ENCODE measurements at regions not wholly inside any gene's neighbourhood (a gene's known extent, or its start where the extent isn't known, plus 50 kb on each side); places are given as distances from the start of the nearest gene placed in this dataset.
"Not testable (repeated sequence)": the region's sequence is repeated elsewhere in the genome, so short reads cannot be mapped to it uniquely, and the experiment has no call there.

GRCh38 chr4:45472490-45472889, 651.4 kb downstream of the GABRG1 start:
- Histone ChIP-seq H3K4me3 (ENCODE audit: low read length) (no peak overlapping the region), H3K9me3 (replicated peaks; ENCODE audit: low read length) (no peaks in the 10 kb centered on the region), H3K9ac (ENCODE audit: low read depth, low read length) (no peak overlapping the region), H3K36me3 (ENCODE audit: insufficient read depth, low read length) (no peaks in the 10 kb centered on the region), H3K27me3 (ENCODE audit: control insufficient read depth, insufficient read depth, low read length) (no peaks in the 10 kb centered on the region), H3K4me1 (ENCODE audit: control insufficient read depth, insufficient read depth, low read length) (no peaks in the 10 kb centered on the region), H3K4me2 (ENCODE audit: low read length) (no peak overlapping the region)

GRCh38 chr4:45471335-45471734, 652.5 kb downstream of the GABRG1 start:
- H3K4me3 ChIP-seq (ENCODE audit: low read length), result no peak overlapping the region
- H3K9ac ChIP-seq (ENCODE audit: low read depth, low read length), result no peak overlapping the region
- H3K9me3 ChIP-seq (replicated peaks; ENCODE audit: low read length), result no peaks in the 10 kb centered on the region
- H3K27me3 ChIP-seq (ENCODE audit: control insufficient read depth, insufficient read depth, low read length), result no peaks in the 10 kb centered on the region
- no peaks in the 10 kb centered on the region for H3K4me1 ChIP-seq (ENCODE audit: control insufficient read depth, insufficient read depth, low read length)
- no peak overlapping the region for H3K4me2 ChIP-seq (ENCODE audit: low read length)
- no peaks in the 10 kb centered on the region for H3K36me3 ChIP-seq (ENCODE audit: insufficient read depth, low read length)

GRCh38 chr4:45467157-45467556, 656.7 kb downstream of the GABRG1 start:
- H3K36me3 ChIP-seq (ENCODE audit: insufficient read depth, low read length), result no peaks in the 10 kb centered on the region
- H3K27me3 ChIP-seq (ENCODE audit: control insufficient read depth, insufficient read depth, low read length), result no peaks in the 10 kb centered on the region
- H3K4me3 ChIP-seq (ENCODE audit: low read length), result no peak overlapping the region
- no peak overlapping the region for H3K4me2 ChIP-seq (ENCODE audit: low read length)
- no peaks in the 10 kb centered on the region for H3K4me1 ChIP-seq (ENCODE audit: control insufficient read depth, insufficient read depth, low read length)
- no peak overlapping the region for H3K9ac ChIP-seq (ENCODE audit: low read depth, low read length)
- no peaks in the 10 kb centered on the region for H3K9me3 ChIP-seq (replicated peaks; ENCODE audit: low read length)

- not testable (repeated sequence) for H3K4me3 ChIP-seq (ENCODE audit: low read length); H3K4me1 ChIP-seq (ENCODE audit: control insufficient read depth, insufficient read depth, low read length); H3K4me2 ChIP-seq (ENCODE audit: low read length); H3K9ac ChIP-seq (ENCODE audit: low read depth, low read length); H3K27me3 ChIP-seq (ENCODE audit: control insufficient read depth, insufficient read depth, low read length); H3K9me3 ChIP-seq (replicated peaks; ENCODE audit: low read length); H3K36me3 ChIP-seq (ENCODE audit: insufficient read depth, low read length)
These were observed 663.7 kb downstream of the GABRG1 start for GRCh38 chr4:45460157-45460556.

GRCh38 chr4:45455217-45455616, 668.6 kb downstream of the GABRG1 start:
- Histone ChIP-seq H3K9me3 (replicated peaks; ENCODE audit: low read length) (no peaks in the 10 kb centered on the region), H3K4me3 (ENCODE audit: low read length) (no peak overlapping the region), H3K27me3 (ENCODE audit: control insufficient read depth, insufficient read depth, low read length) (no peaks in the 10 kb centered on the region), H3K4me1 (ENCODE audit: control insufficient read depth, insufficient read depth, low read length) (no peaks in the 10 kb centered on the region), H3K9ac (ENCODE audit: low read depth, low read length) (no peak overlapping the region), H3K36me3 (ENCODE audit: insufficient read depth, low read length) (no peaks in the 10 kb centered on the region), H3K4me2 (ENCODE audit: low read length) (no peak overlapping the region)

- Histone ChIP-seq H3K36me3 (ENCODE audit: insufficient read depth, low read length) (no peaks in the 10 kb centered on the region), H3K27me3 (ENCODE audit: control insufficient read depth, insufficient read depth, low read length) (no peaks in the 10 kb centered on the region), H3K4me3 (ENCODE audit: low read length) (no peak overlapping the region), H3K4me2 (ENCODE audit: low read length) (no peak overlapping the region), H3K4me1 (ENCODE audit: control insufficient read depth, insufficient read depth, low read length) (no peaks in the 10 kb centered on the region), H3K9me3 (replicated peaks; ENCODE audit: low read length) (no peaks in the 10 kb centered on the region), H3K9ac (ENCODE audit: low read depth, low read length) (no peak overlapping the region)
These were observed 670.5 kb downstream of the GABRG1 start for GRCh38 chr4:45453258-45453853.

GRCh38 chr4:45442466-45442865, 681.4 kb downstream of the GABRG1 start:
- Histone ChIP-seq H3K4me2 (ENCODE audit: low read length) (no peak overlapping the region), H3K9ac (ENCODE audit: low read depth, low read length) (no peak overlapping the region), H3K9me3 (replicated peaks; ENCODE audit: low read length) (no peaks in the 10 kb centered on the region), H3K27me3 (ENCODE audit: control insufficient read depth, insufficient read depth, low read length) (no peaks in the 10 kb centered on the region), H3K4me3 (ENCODE audit: low read length) (no peak overlapping the region), H3K36me3 (ENCODE audit: insufficient read depth, low read length) (no peaks in the 10 kb centered on the region), H3K4me1 (ENCODE audit: control insufficient read depth, insufficient read depth, low read length) (no peaks in the 10 kb centered on the region)

- no peak overlapping the region for H3K4me3 ChIP-seq (ENCODE audit: low read length)
- H3K27me3 ChIP-seq (ENCODE audit: control insufficient read depth, insufficient read depth, low read length), result no peaks in the 10 kb centered on the region
- H3K9me3 ChIP-seq (replicated peaks; ENCODE audit: low read length), result no peaks in the 10 kb centered on the region
- H3K4me1 ChIP-seq (ENCODE audit: control insufficient read depth, insufficient read depth, low read length), result no peaks in the 10 kb centered on the region
- no peak overlapping the region for H3K4me2 ChIP-seq (ENCODE audit: low read length)
- no peaks in the 10 kb centered on the region for H3K36me3 ChIP-seq (ENCODE audit: insufficient read depth, low read length)
- no peak overlapping the region for H3K9ac ChIP-seq (ENCODE audit: low read depth, low read length)
These were observed 685.8 kb downstream of the GABRG1 start for GRCh38 chr4:45438047-45438446.

- Histone ChIP-seq H3K4me3 (ENCODE audit: low read length) (no peak overlapping the region), H3K27me3 (ENCODE audit: control insufficient read depth, insufficient read depth, low read length) (no peaks in the 10 kb centered on the region), H3K4me1 (ENCODE audit: control insufficient read depth, insufficient read depth, low read length) (no peaks in the 10 kb centered on the region), H3K4me2 (ENCODE audit: low read length) (no peak overlapping the region), H3K36me3 (ENCODE audit: insufficient read depth, low read length) (no peaks in the 10 kb centered on the region), H3K9ac (ENCODE audit: low read depth, low read length) (no peak overlapping the region), H3K9me3 (replicated peaks; ENCODE audit: low read length) (no peaks in the 10 kb centered on the region)
These were observed 686.5 kb downstream of the GABRG1 start for GRCh38 chr4:45437381-45437780.

- Histone ChIP-seq H3K9me3 (replicated peaks; ENCODE audit: low read length) (no peaks in the 10 kb centered on the region), H3K9ac (ENCODE audit: low read depth, low read length) (no peak overlapping the region), H3K4me3 (ENCODE audit: low read length) (no peak overlapping the region), H3K4me2 (ENCODE audit: low read length) (no peak overlapping the region), H3K27me3 (ENCODE audit: control insufficient read depth, insufficient read depth, low read length) (no peaks in the 10 kb centered on the region), H3K4me1 (ENCODE audit: control insufficient read depth, insufficient read depth, low read length) (no peaks in the 10 kb centered on the region), H3K36me3 (ENCODE audit: insufficient read depth, low read length) (no peaks in the 10 kb centered on the region)
These were observed 698.7 kb downstream of the GABRG1 start for GRCh38 chr4:45425135-45425534.

GRCh38 chr4:45423896-45424295, 697.5 kb upstream of the GNPDA2 start:
- no peaks in the 10 kb centered on the region for H3K4me1 ChIP-seq (ENCODE audit: control insufficient read depth, insufficient read depth, low read length)
- no peak overlapping the region for H3K4me3 ChIP-seq (ENCODE audit: low read length)
- H3K9ac ChIP-seq (ENCODE audit: low read depth, low read length), result no peak overlapping the region
- no peaks in the 10 kb centered on the region for H3K9me3 ChIP-seq (replicated peaks; ENCODE audit: low read length)
- H3K36me3 ChIP-seq (ENCODE audit: insufficient read depth, low read length), result no peaks in the 10 kb centered on the region
- no peaks in the 10 kb centered on the region for H3K27me3 ChIP-seq (ENCODE audit: control insufficient read depth, insufficient read depth, low read length)
- H3K4me2 ChIP-seq (ENCODE audit: low read length), result no peak overlapping the region

GRCh38 chr4:45420091-45420674, 693.8 kb upstream of the GNPDA2 start:
- H3K9ac ChIP-seq (ENCODE audit: low read depth, low read length); H3K27me3 ChIP-seq (ENCODE audit: control insufficient read depth, insufficient read depth, low read length); H3K4me1 ChIP-seq (ENCODE audit: control insufficient read depth, insufficient read depth, low read length); H3K9me3 ChIP-seq (replicated peaks; ENCODE audit: low read length); H3K4me2 ChIP-seq (ENCODE audit: low read length); H3K4me3 ChIP-seq (ENCODE audit: low read length); H3K36me3 ChIP-seq (ENCODE audit: insufficient read depth, low read length): not testable (repeated sequence)

Measured in skeletal muscle satellite cell (primary cell).